Small intestine (tissue), 7 donors: ENCODE measurements at regions not wholly inside any gene's neighbourhood (a gene's known extent, or its start where the extent isn't known, plus 50 kb on each side); places are given as distances from the start of the nearest gene placed in this dataset.
A peak's percentile ranks its signal among the peaks of the same experiment; 100 is the strongest.

ENCODE experiments used
- DNase-seq, 2 donors: peaks; one replicate each; pipeline versions ENCODE4 v3.0.0 to v3.0.0-alpha.2; 2013
- FAIRE-seq: peaks from 2 replicates; lab custom pipeline; 2012; peaks lifted over from hg19 to GRCh38; lab: Jason Lieb, UNC
- H3K27ac ChIP-seq, 3 donors: one replicate each; pipeline ENCODE4 v1.5.1; 2013; ENCODE audit warnings: low read length in 2 of 3, mild to moderate bottlenecking in 2 of 3, control low read depth in 1 of 3, inconsistent platforms in 1 of 3, low read depth in 1 of 3, moderate library complexity in 1 of 3
- H3K27me3 ChIP-seq, 3 donors: one replicate each; pipeline ENCODE4 v1.6.1; 2013; ENCODE audit warnings: low read length in 3 of 3, inconsistent platforms in 1 of 3; ENCODE audit not compliant: control insufficient read depth in 3 of 3, insufficient read depth in 3 of 3
- H3K36me3 ChIP-seq, 3 donors: one replicate each; pipeline ENCODE4 v1.6.1; 2013; ENCODE audit warnings: low read length in 3 of 3, inconsistent platforms in 1 of 3, low read depth in 1 of 3, mild to moderate bottlenecking in 1 of 3, moderate library complexity in 1 of 3; ENCODE audit not compliant: control insufficient read depth in 3 of 3, insufficient read depth in 2 of 3
- H3K4me1 ChIP-seq, 3 donors: one replicate each; pipeline ENCODE4 v1.6.1; 2013; ENCODE audit warnings: low read length in 2 of 3, inconsistent platforms in 1 of 3, low read depth in 1 of 3, mild to moderate bottlenecking in 1 of 3, moderate library complexity in 1 of 3; ENCODE audit not compliant: control insufficient read depth in 3 of 3, insufficient read depth in 2 of 3
- H3K4me3 ChIP-seq, 3 donors: one replicate each; pipeline ENCODE4 v1.5.1; 2013; ENCODE audit warnings: low read length in 3 of 3, control low read depth in 1 of 3, inconsistent platforms in 1 of 3, low read depth in 1 of 3, mild to moderate bottlenecking in 1 of 3, moderate library complexity in 1 of 3
- H3K9me3 ChIP-seq, 2 donors: one replicate each; pipeline ENCODE4 v1.6.1; 2013; ENCODE audit warnings: low read depth in 1 of 2, low read length in 1 of 2; ENCODE audit not compliant: control insufficient read depth in 2 of 2, insufficient read depth in 1 of 2
- WGBS, 3 donors: extraction: QIAGEN DNeasy Blood & Tissue Kit; methylation state at CpG; one replicate each; pipeline ENCODE4 v1.1.7; 2013; 5-methylcytosine and 5-hydroxymethylcytosine counted together
- donor health status: healthy with polysubstance abuse.
- donor health status: control.
- donor health status: control.
- donor health status: Bipolar disorder and iron deficiency.
- donor health status: healthy.

- WGBS, 3 donors, result 79 to 91% (median 82%) methylated on average over 2 of the region's 2 CpGs
- H3K4me1 ChIP-seq, result no peaks in the 10 kb centered on the region
Observed at GRCh38 chr5:62956597-62956996, 378.0 kb downstream of the LRRC70 start.

DNA sequence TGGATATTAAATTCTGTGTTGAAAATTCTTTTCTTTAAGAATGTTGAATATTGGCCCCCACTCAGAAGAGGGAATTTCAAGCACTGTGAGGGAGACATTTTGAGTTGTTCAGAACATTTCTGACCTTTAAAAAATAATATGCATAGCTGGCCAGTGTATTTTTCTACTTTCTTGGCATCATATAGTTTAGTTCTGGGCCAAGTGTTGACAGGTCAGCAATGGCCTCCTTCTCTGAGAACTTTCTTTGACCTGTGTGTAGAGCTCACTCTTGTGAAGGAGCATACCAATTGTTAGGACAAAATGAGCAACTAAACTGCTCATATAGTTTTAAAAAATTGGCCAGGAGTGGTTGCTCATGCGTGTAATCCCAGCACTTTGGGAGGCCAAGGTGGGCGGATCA lies 376.0 kb downstream of the LRRC70 start:
- Histone ChIP-seq H3K36me3 (no peaks in the 10 kb centered on the region), H3K4me1 (no peaks in the 10 kb centered on the region), H3K27me3 (no peaks in the 10 kb centered on the region), H3K4me3 (no peak overlapping the region), H3K9me3 (no peaks in the 10 kb centered on the region), H3K27ac (no peak overlapping the region)
- 95 to 99% (median 96%) methylated on average over 2 of the region's 2 CpGs for WGBS, 3 donors
- no peak for DNase-seq
- no peak for FAIRE-seq

More at GRCh38 chr5:62956597-62956996, 378.0 kb downstream of the LRRC70 start:
- H3K4me3 ChIP-seq, result no peak overlapping the region
- DNase-seq (no peak), FAIRE-seq (no peak)
- H3K9me3 ChIP-seq, result no peaks in the 10 kb centered on the region
- no peaks in the 10 kb centered on the region for H3K27me3 ChIP-seq
- no peak overlapping the region for H3K27ac ChIP-seq
- no peaks in the 10 kb centered on the region for H3K36me3 ChIP-seq

GRCh38 chr5:62948301-62948700 lies 369.7 kb downstream of the LRRC70 start:
- Histone ChIP-seq H3K4me3 (no peak overlapping the region), H3K4me1 (no peaks in the 10 kb centered on the region), H3K27me3 (no peaks in the 10 kb centered on the region), H3K36me3 (no peaks in the 10 kb centered on the region), H3K27ac (no peak overlapping the region), H3K9me3 (no peaks in the 10 kb centered on the region)
- whole genome bisulfite sequencing, 3 donors, result 48 to 63% (median 53%) methylated on average over 1 of the region's 1 CpG
- FAIRE-seq (no peak), DNase-seq (no peak)

- H3K9me3 ChIP-seq, result no peaks in the 10 kb centered on the region
- no peak overlapping the region for H3K4me3 ChIP-seq
- no peak overlapping the region for H3K27ac ChIP-seq
- no peaks in the 10 kb centered on the region for H3K27me3 ChIP-seq
- no peaks in the 10 kb centered on the region for H3K36me3 ChIP-seq
- FAIRE-seq, result no peak
- H3K4me1 ChIP-seq, result no peaks in the 10 kb centered on the region
- no peak for DNase-seq
- 38 to 52% (median 40%) methylated on average over 4 of the region's 4 CpGs for WGBS, 3 donors
Observed at GRCh38 chr5:62942384-62942783, 363.8 kb downstream of the LRRC70 start.

GRCh38 chr5:62938927-62939326 lies 360.3 kb downstream of the LRRC70 start:
- H3K27me3 ChIP-seq, result no peaks in the 10 kb centered on the region
- H3K4me3 ChIP-seq, result no peak overlapping the region
- no peak overlapping the region for H3K27ac ChIP-seq
- FAIRE-seq (no peak), DNase-seq (no peak)
- WGBS, 3 donors, result 69 to 86% (median 75%) methylated on average over 3 of the region's 3 CpGs
- H3K4me1 ChIP-seq, result no peaks in the 10 kb centered on the region
- H3K9me3 ChIP-seq, result no peaks in the 10 kb centered on the region
- H3K36me3 ChIP-seq, result no peaks in the 10 kb centered on the region

DNA sequence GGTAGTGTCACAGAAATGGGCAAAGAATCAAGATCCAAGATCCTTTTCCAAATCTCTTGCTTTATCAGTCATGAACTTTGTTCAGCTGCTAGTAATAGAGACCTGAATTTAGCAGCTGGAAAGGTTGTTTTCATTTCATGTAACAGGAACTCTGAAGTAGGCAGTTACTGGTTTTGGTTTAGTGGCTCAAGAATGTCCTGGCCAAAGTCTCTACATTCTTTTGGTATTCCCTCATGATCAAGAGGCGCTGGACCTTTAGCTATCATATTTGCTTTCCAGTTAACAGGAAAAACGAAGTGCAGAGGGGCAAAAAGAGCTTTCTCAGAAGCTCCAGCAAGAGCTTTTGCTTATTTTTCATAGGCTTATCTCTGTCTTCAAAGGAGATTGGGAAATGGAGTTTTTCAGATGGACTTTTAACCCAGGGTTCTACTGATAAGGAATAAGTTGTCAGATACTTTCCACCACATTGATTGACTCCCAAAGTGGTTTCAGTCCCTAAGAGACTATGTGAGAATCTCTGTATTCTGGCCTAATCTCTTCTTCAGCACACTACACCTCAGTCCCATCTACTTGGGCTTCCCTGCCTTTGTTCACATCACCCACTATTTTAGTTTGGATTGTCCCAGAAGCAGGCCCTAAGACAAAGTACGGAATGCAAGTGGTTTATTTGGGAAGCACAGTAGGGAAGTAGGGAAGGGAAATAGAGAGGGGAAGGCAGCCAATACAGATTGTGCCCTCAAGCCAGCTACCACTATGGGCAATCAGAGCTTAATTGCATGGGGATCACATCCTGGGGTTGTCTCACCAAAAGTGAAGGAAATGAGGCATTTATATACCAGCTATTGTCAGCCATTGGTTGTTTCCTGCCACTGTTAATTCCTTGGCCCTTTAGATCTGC lies 359.3 kb downstream of the LRRC70 start:
- DNase-seq (peak in 1 of 2 donors; percentile 22), FAIRE-seq (no peak)
- Histone ChIP-seq H3K27me3 (no peaks in the 10 kb centered on the region), H3K4me1 (no peaks in the 10 kb centered on the region), H3K27ac (no peak overlapping the region), H3K4me3 (no peak overlapping the region), H3K36me3 (no peaks in the 10 kb centered on the region), H3K9me3 (no peaks in the 10 kb centered on the region)
- 25 to 43% (median 27%) methylated on average over 3 of the region's 3 CpGs for WGBS, 3 donors

GRCh38 chr5:62935660-62936059 lies 357.0 kb downstream of the LRRC70 start:
- no peaks in the 10 kb centered on the region for H3K9me3 ChIP-seq
- H3K27ac ChIP-seq, result no peak overlapping the region
- H3K4me3 ChIP-seq, result no peak overlapping the region
- H3K36me3 ChIP-seq, result no peaks in the 10 kb centered on the region
- DNase-seq (no peak), FAIRE-seq (no peak)
- H3K4me1 ChIP-seq, result no peaks in the 10 kb centered on the region
- no peaks in the 10 kb centered on the region for H3K27me3 ChIP-seq
- 63 to 75% (median 64%) methylated on average over 3 of the region's 3 CpGs for WGBS, 3 donors

DNA sequence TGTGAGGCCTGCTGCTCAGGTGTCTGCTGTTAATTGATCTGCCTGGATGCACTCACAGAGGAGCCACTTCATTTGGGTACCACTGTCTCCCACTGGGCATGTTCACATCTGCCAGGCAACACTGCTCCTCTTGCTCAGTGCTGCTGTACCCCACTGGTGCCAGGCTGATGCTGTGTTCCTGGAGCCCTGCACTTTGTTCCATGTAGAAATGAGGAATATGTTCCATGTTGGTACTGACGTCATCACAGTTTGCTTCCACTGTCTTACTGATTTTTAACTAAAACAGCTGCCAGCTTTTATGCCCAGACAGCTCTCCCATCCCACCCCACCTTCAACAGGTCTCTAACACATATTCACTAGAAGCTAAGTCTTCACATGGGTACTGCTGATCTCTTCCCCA lies 355.7 kb downstream of the LRRC70 start:
- H3K4me3 ChIP-seq, result no peak overlapping the region
- no peaks in the 10 kb centered on the region for H3K27me3 ChIP-seq
- no peaks in the 10 kb centered on the region for H3K4me1 ChIP-seq
- no peaks in the 10 kb centered on the region for H3K36me3 ChIP-seq
- 63 to 70% (median 68%) methylated on average over 1 of the region's 1 CpG for WGBS, 3 donors
- DNase-seq (no peak), FAIRE-seq (no peak)
- no peak overlapping the region for H3K27ac ChIP-seq
- no peaks in the 10 kb centered on the region for H3K9me3 ChIP-seq
